Endothelial cell of umbilical vein (primary cell): ENCODE measurements at regions not wholly inside any gene's neighbourhood (a gene's known extent, or its start where the extent isn't known, plus 50 kb on each side); places are given as distances from the start of the nearest gene placed in this dataset.

Experiments
- BruUV-seq: library from RNA; stranded (reverse); fragments of 400-500 nt; replicated peaks from 2 replicates; lab custom pipeline; 2021; lab: Mats Ljungman, UMichigan
- CTCF ChIA-PET: fragments of 300-600, 350-600 bp; sonication (Branson Sonifier 250); formaldehyde crosslinking; loops from one replicate; lab custom pipeline; 2021; ENCODE audit warnings: antibody characterized with exemption, inconsistent platforms; lab: Charles Lee
- POLR2A ChIA-PET: fragments of 300-600, 350-600 bp; sonication (Branson Sonifier 250); formaldehyde crosslinking; loops from one replicate; lab custom pipeline; 2021; ENCODE audit warnings: antibody characterized with exemption, inconsistent platforms; lab: Charles Lee
- DNase-seq: peaks from one replicate; pipeline ENCODE4 v3.0.0-alpha.2; 2011; ENCODE audit warnings: low read depth, low spot score
- FAIRE-seq: peaks from 2 replicates; lab custom pipeline; 2011; peaks lifted over from hg19 to GRCh38; lab: Jason Lieb, UNC
- H2AFZ ChIP-seq: 2 replicates; pipeline ENCODE4 v1.6.0; 2012; ENCODE audit warnings: low read depth, low read length, control low read depth, inconsistent platforms
- H3K27ac ChIP-seq: 2 replicates; pipeline ENCODE4 v1.5.1; 2011; ENCODE audit warnings: low read depth, mild to moderate bottlenecking, control low read depth, low read length, moderate library complexity; ENCODE audit not compliant: insufficient read depth
- H3K27me3 ChIP-seq, 2 experiments: 2 replicates each; pipeline versions ENCODE4 v1.6.0 to v1.6.1; 2011; ENCODE audit warnings: low read length in 2 of 2, mixed read lengths in 1 of 2; ENCODE audit not compliant: control insufficient read depth in 2 of 2, insufficient read depth in 2 of 2
- H3K36me3 ChIP-seq, 2 experiments: 2 replicates in 1 of 2; 3 replicates in 1 of 2; pipeline ENCODE4 v1.5.1; 2011; ENCODE audit warnings: low read length in 2 of 2, mild to moderate bottlenecking in 1 of 2, moderate library complexity in 1 of 2; ENCODE audit not compliant: control insufficient read depth in 2 of 2, insufficient read depth in 2 of 2; ENCODE audit errors: extremely low read depth in 1 of 2
- H3K4me1 ChIP-seq: 3 replicates; pipeline ENCODE4 v1.5.1; 2011; ENCODE audit warnings: mild to moderate bottlenecking, low read length; ENCODE audit not compliant: control insufficient read depth, insufficient read depth; ENCODE audit errors: extremely low read depth
- H3K4me2 ChIP-seq: 2 replicates; pipeline ENCODE4 v1.6.1; 2011; ENCODE audit warnings: low read length, control low read depth, mixed read lengths; ENCODE audit not compliant: insufficient read depth
- H3K4me3 ChIP-seq, 3 experiments: fragments of 200-600 bp in 1 of 3; sonication (generic), shearing (Covaris generic) in 1 of 3; replicated peaks in 1 of 3; 2 replicates each; pipeline ENCODE4 v1.5.1; 2011 to 2016; ENCODE audit warnings: control low read depth in 3 of 3, low read length in 3 of 3, mild to moderate bottlenecking in 2 of 3, inconsistent platforms in 1 of 3, low read depth in 1 of 3, moderate library complexity in 1 of 3; ENCODE audit not compliant: insufficient read depth in 1 of 3
- H3K79me2 ChIP-seq: 2 replicates; pipeline ENCODE4 v1.6.0; 2012; ENCODE audit warnings: low read length, inconsistent platforms; ENCODE audit not compliant: control insufficient read depth, insufficient read depth
- H3K9ac ChIP-seq: replicated peaks from 2 replicates; pipeline ENCODE3; 2011; ENCODE audit warnings: low read length, control low read depth; ENCODE audit not compliant: insufficient read depth; ENCODE audit errors: extremely low read depth
- H3K9me1 ChIP-seq: replicated peaks from 3 replicates; pipeline ENCODE4 v1.6.0; 2011; ENCODE audit warnings: mild to moderate bottlenecking, low read length; ENCODE audit not compliant: control insufficient read depth, insufficient read depth; ENCODE audit errors: extremely low read depth
- H3K9me3 ChIP-seq: replicated peaks from 2 replicates; pipeline ENCODE4 v1.5.1; 2012; ENCODE audit warnings: low read length, inconsistent platforms; ENCODE audit not compliant: control insufficient read depth, insufficient read depth
- H4K20me1 ChIP-seq: replicated peaks from 2 replicates; pipeline ENCODE3; 2011; ENCODE audit warnings: mild to moderate bottlenecking, low read length; ENCODE audit not compliant: control insufficient read depth, insufficient read depth; ENCODE audit errors: extremely low read depth
- CTCF ChIP-seq, 2 donors: IDR thresholded peaks; 1 replicate in 1 of 2; 2 replicates in 1 of 2; pipeline ENCODE4 v1.5.1; 2011; ENCODE audit warnings: low read length in 2 of 2, mild to moderate bottlenecking in 2 of 2, moderate library complexity in 2 of 2, control low read depth in 1 of 2, inconsistent platforms in 1 of 2, low read depth in 1 of 2; ENCODE audit not compliant: insufficient read depth in 1 of 2; ENCODE audit errors: extremely low read depth in 1 of 2
- EZH2 ChIP-seq: IDR thresholded peaks from 2 replicates; pipeline ENCODE4 v1.6.1; 2012; ENCODE audit warnings: borderline replicate concordance, low read depth, mild to moderate bottlenecking, moderate library complexity, low read length, inconsistent platforms; ENCODE audit not compliant: severe bottlenecking
- FOS ChIP-seq: IDR thresholded peaks from 2 replicates; pipeline ENCODE4 v1.6.1; 2011; ENCODE audit warnings: mild to moderate bottlenecking, low read length, moderate library complexity, borderline replicate concordance; ENCODE audit not compliant: insufficient read depth
- GATA2 ChIP-seq: IDR thresholded peaks from 2 replicates; pipeline ENCODE4 v1.7.0; 2011; ENCODE audit warnings: low read depth, mild to moderate bottlenecking, moderate library complexity, mixed read lengths, low read length; ENCODE audit not compliant: insufficient read length, insufficient read depth
- JUN ChIP-seq: IDR thresholded peaks from 2 replicates; pipeline ENCODE4 v1.6.1; 2011; ENCODE audit warnings: borderline replicate concordance, low read depth; ENCODE audit not compliant: insufficient read length, insufficient read depth
- MAX ChIP-seq: IDR thresholded peaks from 2 replicates; pipeline ENCODE4 v1.6.1; 2011; ENCODE audit not compliant: insufficient read depth, insufficient read length
- MYC ChIP-seq: IDR thresholded peaks from one replicate; pipeline ENCODE4 v1.6.1; 2011; ENCODE audit warnings: mild to moderate bottlenecking, low read depth, low read length
- POLR2A ChIP-seq: IDR thresholded peaks from 2 replicates; pipeline ENCODE4 v1.6.1; 2012; ENCODE audit warnings: low read depth, mild to moderate bottlenecking, control low read depth, low read length
- POLR2AphosphoS5 ChIP-seq: IDR thresholded peaks from 2 replicates; pipeline ENCODE4 v1.6.1; 2012; ENCODE audit warnings: low read depth, mild to moderate bottlenecking, control low read depth, low read length, moderate library complexity; ENCODE audit not compliant: insufficient read depth
- dilution Hi-C: fragments of 300-500 bp; cut with MboI; formaldehyde crosslinking; loops from one replicate; pipeline ENCODE4 v1.15.0; 2019; ENCODE audit warnings: low sequenced_read_pairs; ENCODE audit not compliant: extremely low pct_ligation_motif_present
- intact Hi-C: fragments of 100-400 bp; cut with micrococcal nuclease; formaldehyde crosslinking; loops from one replicate; pipeline ENCODE4 v1.10.0; 2022

GRCh38 chr2:173644146-173644545 lies 289.5 kb downstream of the CDCA7 start:
- dilution Hi-C loops, result no loop called here
- H3K27ac ChIP-seq, result no peak overlapping the region

GRCh38 chr2:173647681-173648311 lies 293.1 kb downstream of the CDCA7 start:
- no peaks in the 10 kb centered on the region for H3K79me2 ChIP-seq
- BruUV-seq, result no TSS peak
- H3K9me3 ChIP-seq, result no peaks in the 10 kb centered on the region
- DNase-seq (no peak), FAIRE-seq (no peak)
- H2AFZ ChIP-seq, result no peak overlapping the region
- H3K36me3 ChIP-seq, result no peaks in the 10 kb centered on the region
- no peak overlapping the region for H3K9ac ChIP-seq
- POLR2A ChIA-PET, result no interaction called here
- H3K27me3 ChIP-seq, result peaks cover 0 to 3% of the 10 kb centered on the region in 2 experiments
- no peaks in the 10 kb centered on the region for H4K20me1 ChIP-seq
- dilution Hi-C loops, result no loop called here
- no peak overlapping the region for H3K4me2 ChIP-seq
- no peaks in the 10 kb centered on the region for H3K9me1 ChIP-seq
- TF ChIP-seq POLR2A, result no peak
- TF ChIP-seq GATA2, result no peak
- TF ChIP-seq FOS, result no peak
- TF ChIP-seq CTCF (IDR thresholded peaks at IDR 0.05; ENCODE audit: extremely low read depth in 1 of 2, insufficient read depth in 1 of 2, low read depth in 1 of 2, low read length in 2 of 2), result no peak
- TF ChIP-seq MYC, result no peak
- TF ChIP-seq POLR2AphosphoS5, result no peak
- no peak for TF ChIP-seq JUN
- TF ChIP-seq MAX, result no peak
- TF ChIP-seq EZH2, result no peak
- intact Hi-C loops, result no loop called here
- no peak overlapping the region for H3K4me3 ChIP-seq
- H3K4me1 ChIP-seq, result no peaks in the 10 kb centered on the region
- H3K27ac ChIP-seq, result no peak overlapping the region
- CTCF ChIA-PET, result interaction anchor here (0.7 kb wide), 1 partner anchor 9 kb away, joined by 3 read pairs; no protein-coding TSS in a partner anchor

More at GRCh38 chr2:173644146-173644545, 289.5 kb downstream of the CDCA7 start:
- CTCF ChIA-PET, result no interaction called here
- FAIRE-seq, result no peak
- Histone ChIP-seq H3K79me2 (no peaks in the 10 kb centered on the region), H3K27me3 (peaks cover 5 to 7% of the 10 kb centered on the region in 2 experiments), H3K9ac (no peak overlapping the region), H3K9me3 (no peaks in the 10 kb centered on the region), H3K36me3 (no peaks in the 10 kb centered on the region), H3K4me2 (no peak overlapping the region), H3K4me1 (no peaks in the 10 kb centered on the region), H4K20me1 (no peaks in the 10 kb centered on the region), H2AFZ (no peak overlapping the region), H3K9me1 (no peaks in the 10 kb centered on the region), H3K4me3 (no peak overlapping the region)
- BruUV-seq, result no TSS peak
- TF ChIP-seq MYC, result no peak
- intact Hi-C loops, result no loop called here
- POLR2A ChIA-PET, result no interaction called here
- DNase-seq, result no peak
